Keratinocyte (primary cell): ENCODE measurements at regions not wholly inside any gene's neighbourhood (a gene's known extent, or its start where the extent isn't known, plus 50 kb on each side); places are given as distances from the start of the nearest gene placed in this dataset.

ENCODE experiments used
- EZH2 ChIP-seq: IDR thresholded peaks from one replicate; pipeline ENCODE4 v1.6.1; 2012; ENCODE audit warnings: inconsistent platforms, mild to moderate bottlenecking, low read length, moderate library complexity
- TF ChIP-seq, protein P1 (sequence below), 3 experiments: IDR thresholded peaks in 1 of 3; conservative IDR thresholded peaks in 1 of 3; optimal IDR thresholded peaks in 1 of 3; 2 replicates in 2 of 3; 3 replicates in 1 of 3; pipeline versions ENCODE3 to v1.5.1; 2011; ENCODE audit warnings: low read length in 3 of 3, mild to moderate bottlenecking in 3 of 3, moderate library complexity in 2 of 3, control low read depth in 1 of 3, inconsistent platforms in 1 of 3; ENCODE audit not compliant: insufficient read depth in 2 of 3; ENCODE audit errors: extremely low read depth in 1 of 3

DNA sequence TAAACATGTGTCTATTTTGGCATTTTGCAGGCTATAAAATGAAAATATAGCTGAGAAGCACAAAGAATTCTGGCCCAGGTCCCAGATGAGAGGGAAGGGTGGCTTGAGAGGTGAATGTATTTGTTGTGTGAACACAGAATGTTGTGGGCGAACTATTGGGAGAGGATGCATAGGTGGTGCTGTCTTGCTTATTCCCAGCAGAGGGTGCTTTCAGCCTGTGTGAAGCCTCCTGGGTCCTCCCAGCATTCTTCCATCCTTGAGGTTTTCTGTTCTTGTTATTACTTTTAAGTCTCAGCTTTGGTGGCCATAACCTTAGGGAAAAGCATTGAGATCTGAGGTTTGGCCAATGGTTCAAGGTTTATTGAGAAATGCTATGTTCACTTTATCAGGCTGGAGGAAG lies 108.7 kb upstream of the SNX19 start:
- TF ChIP-seq, protein P1, sequence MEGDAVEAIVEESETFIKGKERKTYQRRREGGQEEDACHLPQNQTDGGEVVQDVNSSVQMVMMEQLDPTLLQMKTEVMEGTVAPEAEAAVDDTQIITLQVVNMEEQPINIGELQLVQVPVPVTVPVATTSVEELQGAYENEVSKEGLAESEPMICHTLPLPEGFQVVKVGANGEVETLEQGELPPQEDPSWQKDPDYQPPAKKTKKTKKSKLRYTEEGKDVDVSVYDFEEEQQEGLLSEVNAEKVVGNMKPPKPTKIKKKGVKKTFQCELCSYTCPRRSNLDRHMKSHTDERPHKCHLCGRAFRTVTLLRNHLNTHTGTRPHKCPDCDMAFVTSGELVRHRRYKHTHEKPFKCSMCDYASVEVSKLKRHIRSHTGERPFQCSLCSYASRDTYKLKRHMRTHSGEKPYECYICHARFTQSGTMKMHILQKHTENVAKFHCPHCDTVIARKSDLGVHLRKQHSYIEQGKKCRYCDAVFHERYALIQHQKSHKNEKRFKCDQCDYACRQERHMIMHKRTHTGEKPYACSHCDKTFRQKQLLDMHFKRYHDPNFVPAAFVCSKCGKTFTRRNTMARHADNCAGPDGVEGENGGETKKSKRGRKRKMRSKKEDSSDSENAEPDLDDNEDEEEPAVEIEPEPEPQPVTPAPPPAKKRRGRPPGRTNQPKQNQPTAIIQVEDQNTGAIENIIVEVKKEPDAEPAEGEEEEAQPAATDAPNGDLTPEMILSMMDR (optimal IDR thresholded peaks at IDR 0.05 in 1 of 3, IDR thresholded peaks at IDR 0.05 in 1 of 3, conservative IDR thresholded peaks at IDR 0.05 in 1 of 3; ENCODE audit: extremely low read depth in 1 of 3, insufficient read depth in 2 of 3, low read length in 3 of 3) = peak; percentile 82 to 94 (median 82)
- no peak for TF ChIP-seq EZH2
